Activated CD8-positive, alpha-beta T cell treated with anti-CD3 and anti-CD28 coated beads, Interleukin-2, amount 10 ng/mL, durations not matched to agents 7 days and 5 days (primary cell): ENCODE measurements at regions not wholly inside any gene's neighbourhood (a gene's known extent, or its start where the extent isn't known, plus 50 kb on each side); places are given as distances from the start of the nearest gene placed in this dataset.

Source experiments
- ATAC-seq: fragments of 150-1000 bp; cut with Tn5 transposase; one replicate; pipeline ENCODE4 v1.10.0; 2021; ENCODE audit warnings: moderate library complexity
- CTCF ChIA-PET: fragments of 350-600 bp; sonication (Branson Sonifier 250); formaldehyde crosslinking; loops from one replicate; lab custom pipeline; 2021; ENCODE audit warnings: antibody characterized with exemption; lab: Charles Lee
- POLR2A ChIA-PET: fragments of 350-600 bp; sonication (Branson Sonifier 250); formaldehyde crosslinking; loops from one replicate; lab custom pipeline; 2021; ENCODE audit warnings: antibody characterized with exemption; lab: Charles Lee
- DNase-seq: peaks from one replicate; pipeline ENCODE4 v3.0.0-alpha.2; 2020
- H3K27ac Mint-ChIP-seq: one replicate; pipeline ENCODE4 v1.8.0; 2021; ENCODE audit warnings: mild to moderate bottlenecking, mixed read lengths
- H3K27me3 Mint-ChIP-seq: one replicate; pipeline ENCODE4 v1.8.0; 2021; ENCODE audit warnings: low read depth, mixed read lengths
- H3K36me3 Mint-ChIP-seq: one replicate; pipeline ENCODE4 v1.8.0; 2021; ENCODE audit warnings: low read depth, mixed read lengths
- H3K4me1 Mint-ChIP-seq: one replicate; pipeline ENCODE4 v1.8.0; 2021; ENCODE audit warnings: low read depth, mixed read lengths
- H3K4me3 Mint-ChIP-seq: one replicate; pipeline ENCODE4 v1.8.0; 2021; ENCODE audit warnings: mild to moderate bottlenecking, mixed read lengths
- H3K9me3 Mint-ChIP-seq: one replicate; pipeline ENCODE4 v1.8.0; 2022; ENCODE audit warnings: mixed read lengths; ENCODE audit not compliant: insufficient read depth

DNA sequence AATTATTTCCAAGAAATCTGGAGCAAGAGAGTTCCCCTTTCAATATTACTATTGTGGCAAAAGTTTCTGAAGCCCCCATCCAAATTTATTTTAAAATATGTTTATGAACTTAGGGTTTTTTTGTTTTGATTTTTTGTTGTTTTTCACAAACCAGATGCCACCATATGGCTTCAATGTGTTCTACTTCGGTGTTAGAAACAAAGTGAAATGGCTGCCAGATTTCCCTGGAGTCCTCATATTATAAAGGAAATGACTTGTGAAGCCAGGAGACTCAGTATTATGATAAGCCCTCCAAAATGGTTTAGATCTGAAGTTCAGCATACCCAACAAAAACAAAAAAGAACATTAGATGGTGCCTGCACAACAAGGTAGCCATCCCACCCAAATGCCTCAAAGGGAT lies 154.2 kb upstream of the SPANXC start:
- no peaks in the 10 kb centered on the region for H3K27me3 Mint-ChIP-seq
- ATAC-seq (no peak), DNase-seq (no peak)
- H3K36me3 Mint-ChIP-seq = no peaks in the 10 kb centered on the region
- no peak overlapping the region for H3K27ac Mint-ChIP-seq
- ChIA-PET POLR2A (no interaction called here), CTCF (no interaction called here)
- H3K4me1 Mint-ChIP-seq = no peaks in the 10 kb centered on the region
- H3K4me3 Mint-ChIP-seq = no peak overlapping the region
- H3K9me3 Mint-ChIP-seq = no peaks in the 10 kb centered on the region

GRCh38 chrX:141375011-141375760 lies 132.9 kb upstream of the SPANXC start:
- H3K36me3 Mint-ChIP-seq = no peaks in the 10 kb centered on the region
- DNase-seq (no peak), ATAC-seq (no peak)
- H3K27me3 Mint-ChIP-seq = no peaks in the 10 kb centered on the region
- H3K9me3 Mint-ChIP-seq = no peaks in the 10 kb centered on the region
- no peaks in the 10 kb centered on the region for H3K4me1 Mint-ChIP-seq
- ChIA-PET POLR2A (no interaction called here), CTCF (no interaction called here)
- H3K27ac Mint-ChIP-seq = no peak overlapping the region
- H3K4me3 Mint-ChIP-seq = no peak overlapping the region

DNA sequence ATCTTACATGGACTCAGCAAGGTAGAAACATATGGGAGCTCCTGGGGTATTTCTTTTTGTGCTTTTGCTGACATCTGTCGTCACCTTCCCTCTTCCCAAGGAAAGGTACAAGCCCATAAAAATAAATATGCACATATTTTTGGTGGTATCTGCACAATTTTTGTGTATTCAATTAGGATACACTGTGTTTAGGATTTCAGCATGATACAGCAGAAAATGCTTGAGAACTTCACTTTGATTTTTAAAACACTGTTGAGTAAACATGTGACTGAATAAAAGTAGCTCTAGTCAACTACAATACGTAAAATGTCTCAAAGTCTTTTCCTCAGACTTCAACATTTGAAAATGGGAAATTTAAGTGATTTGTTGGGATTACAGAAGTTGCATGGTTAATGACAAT lies 99.4 kb upstream of the SPANXC start:
- POLR2A ChIA-PET = no interaction called here
- no peak for ATAC-seq
- no peak for DNase-seq
- H3K4me1 Mint-ChIP-seq = no peaks in the 10 kb centered on the region
- H3K27ac Mint-ChIP-seq = no peak overlapping the region
- H3K4me3 Mint-ChIP-seq = no peak overlapping the region
- H3K9me3 Mint-ChIP-seq = peaks cover 6% of the 10 kb centered on the region
- no peaks in the 10 kb centered on the region for H3K36me3 Mint-ChIP-seq
- H3K27me3 Mint-ChIP-seq = no peaks in the 10 kb centered on the region
- CTCF ChIA-PET = no interaction called here

DNA sequence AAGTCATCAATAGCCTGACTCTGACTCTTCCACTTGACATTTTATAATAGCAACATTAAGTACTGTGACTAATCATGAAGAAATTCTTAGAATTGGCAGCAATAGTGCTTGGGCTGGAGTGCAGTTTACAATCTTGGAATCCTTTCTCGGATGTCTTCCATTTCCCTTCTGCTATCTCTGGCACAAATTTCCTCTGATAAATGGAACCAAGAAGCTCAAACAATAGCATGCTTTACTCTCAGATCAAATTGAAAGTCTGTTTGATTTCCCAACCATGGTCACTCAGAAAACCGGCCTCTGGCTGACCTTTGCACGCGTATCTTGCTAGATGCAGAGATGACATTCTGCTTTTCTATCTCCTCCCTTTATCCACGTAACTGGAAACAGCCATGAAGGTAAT lies 99.0 kb upstream of the SPANXC start:
- ChIA-PET POLR2A (no interaction called here), CTCF (no interaction called here)
- no peak for DNase-seq
- Mint-ChIP-seq H3K9me3 (peaks cover 6% of the 10 kb centered on the region), H3K27me3 (no peaks in the 10 kb centered on the region), H3K36me3 (no peaks in the 10 kb centered on the region), H3K27ac (no peak overlapping the region), H3K4me1 (no peaks in the 10 kb centered on the region), H3K4me3 (no peak overlapping the region)
- no peak for ATAC-seq

DNA sequence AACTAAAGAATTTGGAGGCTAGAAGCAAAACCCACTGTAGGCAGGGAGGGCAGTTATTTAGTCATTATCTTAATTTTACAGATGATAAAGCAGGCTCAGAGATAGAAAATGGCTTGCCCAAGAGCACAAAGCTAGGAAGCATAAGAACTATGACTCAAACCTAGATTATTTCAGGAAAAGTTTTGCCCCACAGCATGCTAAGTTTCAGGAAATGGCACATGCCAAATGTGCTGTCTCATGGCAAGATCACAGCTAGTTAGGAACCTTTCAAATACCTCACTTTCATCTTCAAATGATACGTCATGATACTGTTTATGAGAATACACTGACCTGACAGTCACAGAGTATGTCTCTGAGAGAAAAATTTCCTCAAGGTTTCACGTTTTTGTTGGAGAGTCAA lies 78.5 kb upstream of the SPANXC start:
- Mint-ChIP-seq H3K36me3 (no peaks in the 10 kb centered on the region), H3K27ac (no peak overlapping the region), H3K9me3 (peaks cover 8% of the 10 kb centered on the region), H3K4me3 (no peak overlapping the region), H3K27me3 (no peaks in the 10 kb centered on the region), H3K4me1 (no peaks in the 10 kb centered on the region)
- no peak for ATAC-seq
- ChIA-PET CTCF (no interaction called here), POLR2A (no interaction called here)
- DNase-seq = no peak

DNA sequence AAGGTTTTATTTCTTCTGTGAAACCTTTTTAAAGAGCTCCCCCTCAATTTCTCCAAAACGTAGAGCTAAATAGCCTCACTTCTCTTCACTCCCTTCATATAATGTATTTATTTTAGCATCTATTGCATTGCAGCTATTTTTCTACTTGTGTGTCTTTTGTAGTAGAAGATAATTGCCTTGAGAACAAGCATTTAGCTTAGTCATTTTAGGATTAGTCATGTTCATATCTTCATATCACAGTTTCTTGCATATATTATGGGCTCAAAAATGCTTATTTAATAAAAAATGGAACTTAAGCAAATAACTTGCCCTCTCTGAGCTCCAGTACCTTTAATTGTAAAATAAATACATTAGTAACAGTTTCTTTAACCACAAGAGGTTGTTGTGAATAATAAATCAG lies 72.1 kb upstream of the SPANXC start:
- H3K4me3 Mint-ChIP-seq = no peak overlapping the region
- ChIA-PET POLR2A (no interaction called here), CTCF (interaction anchor here (0.6 kb wide), 1 partner anchor 399 kb away, joined by 3 read pairs; no protein-coding TSS in a partner anchor)
- H3K27me3 Mint-ChIP-seq = no peaks in the 10 kb centered on the region
- H3K4me1 Mint-ChIP-seq = no peaks in the 10 kb centered on the region
- peaks cover 5% of the 10 kb centered on the region for H3K9me3 Mint-ChIP-seq
- H3K36me3 Mint-ChIP-seq = no peaks in the 10 kb centered on the region
- no peak for ATAC-seq
- no peak overlapping the region for H3K27ac Mint-ChIP-seq
- DNase-seq = no peak

DNA sequence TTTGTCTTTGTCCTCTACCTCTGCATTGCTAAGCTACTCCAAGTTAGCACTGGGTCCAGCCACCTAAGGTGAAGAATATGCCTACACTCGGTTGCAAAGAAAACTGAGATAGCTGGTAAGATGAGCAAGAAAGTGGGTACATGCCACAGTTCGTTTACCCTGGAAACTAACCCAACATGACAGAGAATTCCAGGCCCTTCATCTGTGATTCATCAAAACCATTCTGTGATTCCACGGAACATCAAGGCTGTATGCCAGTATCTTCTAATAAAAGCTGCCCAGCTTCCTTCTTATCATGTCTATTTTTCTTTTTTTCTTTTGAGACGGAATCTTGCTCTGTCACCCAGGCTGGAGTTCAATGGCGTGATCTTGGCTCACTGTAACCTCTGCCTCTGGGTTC lies 58.7 kb upstream of the SPANXC start:
- H3K27me3 Mint-ChIP-seq = no peaks in the 10 kb centered on the region
- ChIA-PET CTCF (no interaction called here), POLR2A (no interaction called here)
- DNase-seq = no peak
- no peak overlapping the region for H3K4me3 Mint-ChIP-seq
- ATAC-seq = no peak
- H3K27ac Mint-ChIP-seq = no peak overlapping the region
- H3K36me3 Mint-ChIP-seq = no peaks in the 10 kb centered on the region
- H3K9me3 Mint-ChIP-seq = no peaks in the 10 kb centered on the region
- no peaks in the 10 kb centered on the region for H3K4me1 Mint-ChIP-seq
